HL-60/S4 treated with retinoic acid at 250 ng/mL for 4 days and 3 days (cell line): ENCODE measurements at regions not wholly inside any gene's neighbourhood (a gene's known extent, or its start where the extent isn't known, plus 50 kb on each side); places are given as distances from the start of the nearest gene placed in this dataset.

Source experiments
- in situ Hi-C: fragments of 300-500 bp; cut with MboI; formaldehyde crosslinking; loops from 2 replicates; pipeline ENCODE4 v1.7.0; 2022; ENCODE audit warnings: low sequenced_read_pairs

DNA sequence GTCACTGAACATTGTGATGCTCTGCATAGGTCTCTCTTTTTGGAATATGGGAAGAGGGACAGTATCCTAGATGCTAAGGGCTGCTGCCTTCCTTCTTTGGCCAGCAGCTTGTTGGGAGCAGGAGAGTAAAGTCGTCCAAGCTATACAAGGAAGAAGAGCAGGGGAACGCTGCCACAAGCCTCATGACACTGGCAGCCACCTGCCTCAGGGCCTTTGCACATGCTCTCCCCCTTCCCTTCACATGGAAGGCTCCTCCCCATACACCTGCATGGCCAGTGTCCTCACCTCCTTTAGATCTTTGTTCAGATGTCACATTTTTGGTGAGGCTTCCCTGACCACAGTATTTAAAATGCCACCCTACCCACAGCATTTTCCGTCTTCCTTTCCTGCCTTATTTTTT lies 78.1 kb upstream of the CRHR1 start:
- in situ Hi-C loops, result no loop called here

DNA sequence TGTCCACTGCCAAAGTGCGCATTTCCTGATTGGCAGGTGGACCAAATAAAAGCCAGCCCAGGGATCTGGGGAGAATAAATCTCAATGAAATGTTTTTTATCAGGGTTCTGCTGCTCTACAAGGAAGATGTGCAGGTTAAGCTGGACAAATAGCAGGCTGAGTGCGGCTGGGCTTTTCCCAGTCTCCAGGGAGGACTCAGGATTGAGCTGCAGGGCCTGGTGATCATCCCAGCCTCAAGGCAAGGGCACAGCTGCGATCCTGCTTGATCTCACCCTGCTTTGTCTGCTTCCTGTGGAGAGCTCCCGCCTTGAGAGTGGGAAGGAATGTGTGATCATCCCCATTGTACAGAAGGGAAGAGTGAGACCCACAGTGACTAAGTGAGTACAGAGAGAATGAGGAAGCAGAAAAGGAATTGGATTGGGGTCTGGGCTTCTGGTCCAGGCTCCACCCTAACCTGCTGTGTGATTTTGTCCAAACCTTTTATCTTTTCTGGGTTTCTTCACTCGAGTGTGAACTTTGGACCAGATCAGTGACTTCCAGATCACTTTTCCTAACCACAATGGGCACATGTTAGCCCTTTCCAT lies 75.3 kb upstream of the CRHR1 start:
- in situ Hi-C loops, result no loop called here

DNA sequence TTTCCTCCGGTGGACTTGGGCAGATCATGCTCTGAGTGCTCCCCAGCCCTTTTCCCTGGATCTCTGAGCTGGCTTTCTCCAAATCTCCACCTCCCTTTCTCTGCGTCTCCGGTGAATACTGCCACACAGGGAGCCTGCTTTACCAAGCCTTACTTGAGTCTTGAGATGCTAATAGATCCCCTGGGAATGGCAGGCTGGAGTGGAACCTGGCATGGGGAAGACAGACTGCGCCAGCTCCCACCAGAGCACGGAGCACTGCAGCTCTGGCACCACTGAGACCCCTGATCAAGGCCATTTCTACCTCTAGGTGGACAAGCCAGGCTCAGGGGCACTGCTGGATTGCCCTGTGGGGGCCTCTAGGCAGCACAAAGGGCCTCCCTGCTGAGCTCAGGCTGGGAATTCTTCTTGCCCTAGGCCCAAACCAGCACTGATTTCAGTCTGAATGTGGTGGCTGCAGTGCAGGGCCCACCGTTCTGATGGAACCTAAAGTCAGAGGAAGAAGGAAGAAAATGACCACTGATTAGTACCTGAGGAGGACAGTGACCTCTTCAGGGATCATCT lies 74.3 kb upstream of the CRHR1 start:
- in situ Hi-C loops, result no loop called here

DNA sequence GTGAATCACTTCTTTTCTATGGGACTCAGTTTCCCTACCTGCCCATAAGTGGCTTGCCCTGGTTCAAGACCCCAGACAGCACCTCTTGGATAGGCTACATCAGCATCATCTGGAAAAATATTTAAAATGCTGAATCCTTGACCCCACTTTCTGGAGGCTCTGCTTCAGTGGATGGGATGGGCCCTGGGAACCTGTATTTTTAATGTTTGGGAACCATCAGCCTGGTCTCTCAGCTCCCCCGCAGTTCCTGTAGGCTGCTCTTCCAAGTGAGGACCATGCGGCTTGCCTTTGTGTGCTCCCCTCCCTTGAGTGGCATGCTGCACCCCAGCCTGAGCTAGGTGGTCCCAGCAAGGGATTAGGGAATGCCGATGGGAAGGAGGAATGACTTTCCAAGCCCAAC lies 68.3 kb upstream of the CRHR1 start:
- in situ Hi-C loops, result no loop called here

DNA sequence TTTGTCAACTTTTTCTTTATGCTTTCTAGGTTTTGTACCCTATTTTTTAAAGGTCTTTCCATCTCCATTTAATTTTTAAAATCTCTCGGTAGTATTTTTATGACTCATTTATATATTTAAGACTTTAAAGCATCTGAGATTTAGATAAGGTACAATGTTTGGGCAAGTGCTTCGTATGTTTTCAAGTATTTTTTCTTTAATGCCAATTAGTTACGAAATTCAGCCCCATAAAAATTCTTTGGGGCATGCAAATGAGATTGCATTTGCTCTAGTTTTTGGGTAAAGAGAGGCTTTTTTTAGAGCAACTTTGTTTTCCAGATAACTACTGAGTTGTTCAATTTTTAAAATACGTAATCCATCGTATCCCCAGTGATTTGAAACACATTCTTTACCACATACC lies 65.3 kb upstream of the CRHR1 start:
- in situ Hi-C loops, result no loop called here

DNA sequence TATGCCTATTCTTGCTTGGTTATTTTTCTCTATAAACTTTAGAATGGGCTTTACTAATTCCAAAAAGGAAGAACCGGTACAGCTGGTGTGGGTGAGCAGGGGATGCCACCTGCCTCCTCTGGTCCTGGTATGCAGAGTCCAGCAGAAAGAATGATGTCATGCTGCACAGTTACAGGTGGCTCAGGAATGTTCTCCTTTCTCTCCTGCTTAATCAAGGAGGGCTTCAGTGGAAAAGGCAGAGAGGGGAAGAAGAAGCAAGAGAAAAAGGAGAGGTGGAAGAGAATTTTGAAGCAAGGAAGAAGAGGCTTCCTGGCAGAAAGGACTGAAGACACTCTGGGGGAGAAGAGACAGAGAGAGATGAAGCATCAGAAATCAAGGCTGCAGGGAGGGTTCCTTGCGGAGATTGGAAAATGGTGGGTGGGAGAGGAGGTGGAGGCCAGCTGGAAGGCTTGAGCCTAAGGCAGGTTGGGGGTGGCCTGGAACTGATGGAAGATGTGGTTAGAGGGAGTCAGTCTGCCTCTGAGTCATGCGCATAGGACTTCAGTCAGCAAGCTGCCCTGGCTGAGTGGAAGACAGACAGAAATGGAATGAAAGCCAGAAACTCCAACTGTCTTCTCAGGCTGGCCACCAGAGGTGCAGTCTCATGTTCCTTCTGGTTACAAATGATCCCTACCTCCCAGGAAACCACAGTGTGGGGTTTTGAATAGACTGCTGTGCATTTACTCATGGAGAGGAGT lies 64.6 kb upstream of the CRHR1 start:
- in situ Hi-C loops, result no loop called here

DNA sequence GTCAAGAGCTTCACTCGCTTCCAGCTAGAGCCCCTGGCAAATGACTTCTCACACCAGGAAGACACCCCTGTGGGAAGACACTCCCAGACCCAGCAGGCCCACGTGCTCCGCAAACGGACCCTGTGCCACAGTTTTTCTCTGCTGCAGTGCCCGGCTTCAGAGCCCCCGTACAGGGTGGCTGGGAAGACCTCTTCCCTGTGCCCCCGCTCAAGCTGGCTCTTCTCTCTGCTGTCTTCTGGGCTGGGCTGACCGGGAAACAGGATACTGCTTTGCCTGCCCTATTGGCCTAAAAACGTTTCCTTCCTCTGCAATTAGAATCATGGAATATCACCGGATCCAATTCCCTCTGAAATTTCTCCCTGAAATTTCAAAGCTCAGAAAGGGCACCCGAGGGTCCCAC lies 63.7 kb upstream of the CRHR1 start:
- in situ Hi-C loops, result no loop called here

DNA sequence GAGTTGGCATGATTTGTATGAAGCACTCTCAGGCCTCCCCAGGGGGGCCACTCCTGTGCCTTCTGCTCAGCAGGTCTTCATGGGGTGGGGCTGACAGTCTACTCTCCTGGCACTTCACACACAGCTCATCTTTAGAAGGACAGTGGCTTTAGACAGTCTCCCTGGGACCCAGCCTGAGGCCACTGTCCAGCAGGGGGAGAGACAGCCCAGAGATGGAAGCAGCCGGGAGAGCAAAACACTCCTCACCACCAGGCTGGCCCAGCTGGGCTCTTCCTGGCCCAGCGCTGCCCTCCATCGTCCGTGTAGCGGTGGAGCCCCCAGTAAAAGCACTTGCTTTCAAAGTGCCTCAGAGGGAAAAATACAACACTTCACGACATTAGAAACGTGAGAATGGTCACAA lies 62.0 kb upstream of the CRHR1 start:
- in situ Hi-C loops, result no loop called here

DNA sequence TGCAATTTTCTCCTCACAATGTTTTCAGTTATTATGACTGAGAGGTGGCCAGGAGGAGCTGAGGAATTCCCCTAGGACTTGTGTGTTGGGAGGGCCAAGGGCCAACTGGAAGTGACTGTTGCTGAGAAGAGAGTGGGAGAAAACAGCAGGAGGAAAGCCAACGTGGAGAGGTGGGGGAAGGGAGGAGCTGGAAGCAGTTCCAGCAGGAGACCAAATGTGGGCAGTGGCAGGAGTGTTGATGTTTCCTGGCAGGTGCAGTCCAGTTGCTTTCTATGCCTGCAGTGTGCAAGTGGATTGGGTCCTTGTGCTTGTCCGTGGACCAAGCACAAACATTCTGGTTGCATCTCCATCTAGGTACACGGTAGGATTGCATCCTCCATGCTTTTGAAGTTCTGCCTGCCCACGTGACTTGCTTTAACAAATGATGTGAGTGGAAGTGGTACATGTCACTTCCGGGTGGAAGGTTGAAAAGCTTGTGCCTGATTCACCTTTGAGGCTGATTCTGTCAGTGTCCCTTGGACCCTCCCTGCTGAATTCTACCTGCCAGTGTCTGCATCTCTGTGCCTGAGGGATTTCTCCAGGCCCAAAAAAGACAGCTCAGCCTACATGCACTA lies 54.7 kb upstream of the CRHR1 start:
- in situ Hi-C loops, result loop anchor here (25.0 kb wide), 1 partner anchor 92 kb away; no protein-coding TSS in a partner anchor

DNA sequence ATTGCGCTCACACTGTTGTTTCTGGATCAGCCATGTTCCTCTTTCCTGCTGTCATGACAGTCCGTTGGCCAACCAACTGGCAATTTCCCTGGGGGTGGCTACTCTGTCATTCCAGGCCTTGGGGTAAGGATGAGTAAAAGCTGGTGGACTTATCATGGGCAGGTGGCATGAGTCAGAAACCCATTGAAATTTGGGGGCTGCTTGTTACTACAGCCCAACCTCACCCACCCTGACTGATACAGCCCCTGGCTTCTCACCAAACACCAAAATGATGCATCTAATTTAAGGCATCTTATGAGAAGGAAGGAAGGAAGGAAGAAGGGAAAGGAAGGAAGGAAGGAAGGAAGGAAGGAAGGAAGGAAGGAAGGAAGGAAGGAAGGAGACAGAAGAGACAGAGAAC lies 53.9 kb upstream of the CRHR1 start:
- in situ Hi-C loops, result loop anchor here (25.0 kb wide), 1 partner anchor 93 kb away; no protein-coding TSS in a partner anchor

DNA sequence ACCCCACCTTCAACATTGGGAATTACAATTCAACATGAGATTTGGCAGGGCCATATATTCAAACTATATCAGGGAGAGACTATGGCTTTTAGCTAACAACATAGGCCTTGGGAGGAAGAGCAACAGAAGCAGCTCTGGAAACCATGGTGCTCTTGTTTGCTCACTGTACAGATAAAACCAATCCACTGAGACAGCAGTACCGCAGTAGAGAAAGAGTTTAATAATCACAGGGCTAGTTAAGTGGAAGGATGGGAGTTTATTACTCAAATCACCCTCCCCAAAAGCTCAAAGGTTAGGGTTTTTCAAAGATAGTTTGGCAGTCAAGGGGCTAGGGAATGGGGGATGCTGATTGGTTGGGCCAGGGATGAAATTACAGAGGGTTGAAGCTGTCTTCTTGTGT lies 52.7 kb upstream of the CRHR1 start:
- in situ Hi-C loops, result loop anchor here (25.0 kb wide), 1 partner anchor 94 kb away; no protein-coding TSS in a partner anchor

DNA sequence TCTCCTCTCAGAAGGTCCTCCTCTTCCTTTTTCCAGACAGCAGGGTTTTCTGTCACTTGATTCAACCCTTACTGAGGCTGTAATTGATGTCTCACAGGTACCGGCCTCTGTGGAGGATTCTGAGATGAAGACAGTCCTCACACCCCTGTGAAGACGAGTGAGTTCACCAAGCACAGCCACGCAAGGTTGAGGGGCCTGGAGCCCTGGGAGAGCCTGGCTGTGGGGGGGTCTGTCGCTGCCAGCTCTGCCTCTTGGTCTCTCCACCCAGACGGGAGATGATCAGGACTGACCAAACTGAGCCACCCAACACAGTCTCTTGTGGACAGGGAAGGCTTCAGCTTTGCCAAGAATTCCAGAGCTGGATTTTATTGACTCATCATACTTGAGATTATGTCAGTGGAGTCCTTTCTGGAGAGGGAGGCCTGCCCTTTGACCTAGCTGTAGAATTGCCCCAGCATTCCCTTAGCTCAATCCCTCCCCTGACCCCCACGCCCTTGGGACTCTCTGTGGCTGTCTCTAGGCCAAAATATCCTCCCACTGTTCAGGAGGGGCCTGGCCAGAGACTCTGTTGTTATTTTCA lies 51.1 kb upstream of the CRHR1 start:
- in situ Hi-C loops, result loop anchor here (25.0 kb wide), 1 partner anchor 96 kb away; no protein-coding TSS in a partner anchor

DNA sequence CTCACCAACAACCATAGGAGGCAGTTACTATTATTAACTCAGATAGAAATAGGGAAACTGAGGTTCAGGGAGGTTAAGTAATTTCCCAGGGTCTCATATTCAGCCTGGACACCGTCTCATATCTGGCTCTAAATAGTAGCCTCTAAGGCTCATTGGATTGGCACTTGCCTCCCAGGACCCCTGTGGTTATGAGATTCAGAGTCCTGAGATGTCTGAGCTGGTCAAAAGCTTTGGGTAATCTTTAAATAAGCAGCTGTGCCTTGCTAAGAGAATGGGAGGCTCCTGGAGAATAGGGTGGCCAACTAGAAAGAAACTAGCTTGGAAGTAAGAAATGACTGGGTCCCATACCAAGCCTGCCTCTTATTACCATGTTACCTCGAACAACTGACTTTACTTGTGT lies 50.3 kb upstream of the CRHR1 start:
- in situ Hi-C loops, result loop anchor here (25.0 kb wide), 1 partner anchor 96 kb away; no protein-coding TSS in a partner anchor
